GM12878 (cell line): ENCODE measurements at regions not wholly inside any gene's neighbourhood (a gene's known extent, or its start where the extent isn't known, plus 50 kb on each side); places are given as distances from the start of the nearest gene placed in this dataset.

Experiments used
- ATAC-seq: fragments of 200-7000 bp; cut with Tn5 transposase; 3 replicates; pipeline ENCODE4 v1.9.1; 2020; ENCODE audit warnings: mild to moderate bottlenecking, moderate library complexity
- BruUV-seq: library from RNA; stranded (reverse); fragments of 400-500 nt; replicated peaks from 2 replicates; lab custom pipeline; 2021; lab: Mats Ljungman, UMichigan
- CTCF ChIA-PET: fragments of 300-600 bp; sonication (Branson Sonifier 250); formaldehyde crosslinking; extraction: SDS; loops from one replicate; lab custom pipeline; 2021; ENCODE audit warnings: inconsistent platforms; lab: Yijun Ruan, JAX
- POLR2A ChIA-PET: fragments of 350-600 bp; formaldehyde crosslinking; extraction: SDS; loops from one replicate; lab custom pipeline; 2021; ENCODE audit warnings: inconsistent platforms; lab: Charles Lee
- RAD21 ChIA-PET: fragments of 300-600 bp; sonication (Branson Sonifier 250); formaldehyde crosslinking; loops from one replicate; lab custom pipeline; 2023; ENCODE audit warnings: antibody characterized with exemption; ENCODE audit not compliant: unreplicated experiment; lab: Charles Lee
- SMC1A ChIA-PET: fragments of 300-600 bp; sonication (Branson Sonifier 250); formaldehyde crosslinking; loops from one replicate; lab custom pipeline; 2023; ENCODE audit not compliant: unreplicated experiment, uncharacterized antibody; lab: Charles Lee
- DNase-seq: peaks from one replicate; pipeline ENCODE4 v3.0.0-alpha.2; 2011; ENCODE audit warnings: low read depth, low spot score
- FAIRE-seq: peaks from 3 replicates; lab custom pipeline; 2011; peaks lifted over from hg19 to GRCh38; lab: Jason Lieb, UNC
- H2AFZ ChIP-seq: 2 replicates; pipeline ENCODE4 v1.6.0; 2011; ENCODE audit warnings: low read depth, low read length, control low read depth; ENCODE audit not compliant: control insufficient read depth
- H3K27ac ChIP-seq: 2 replicates; pipeline ENCODE4 v1.5.1; 2011; ENCODE audit warnings: control low read depth; ENCODE audit not compliant: control insufficient read depth, insufficient read depth
- H3K27me3 ChIP-seq, 2 experiments: replicated peaks in 1 of 2; 2 replicates each; pipeline versions ENCODE4 v1.6.0 to v1.6.1; 2011; ENCODE audit warnings: low read length in 1 of 2; ENCODE audit not compliant: control insufficient read depth in 2 of 2, insufficient read depth in 2 of 2
- H3K36me3 ChIP-seq, 2 experiments: 2 replicates each; pipeline ENCODE4 v1.5.1; 2011; ENCODE audit warnings: low read length in 1 of 2; ENCODE audit not compliant: control insufficient read depth in 2 of 2, insufficient read depth in 2 of 2
- H3K4me1 ChIP-seq: 2 replicates; pipeline ENCODE4 v1.6.1; 2011; ENCODE audit warnings: mild to moderate bottlenecking, low read length, moderate library complexity, mixed read lengths; ENCODE audit not compliant: control insufficient read depth, insufficient read depth
- H3K4me2 ChIP-seq: 2 replicates; pipeline ENCODE4 v1.6.0; 2011; ENCODE audit warnings: control low read depth; ENCODE audit not compliant: control insufficient read depth, insufficient read depth
- H3K4me3 ChIP-seq: fragments of 200-600 bp; sonication (generic); 2 replicates; pipeline ENCODE4 v1.5.1; 2016
- H3K79me2 ChIP-seq: 2 replicates; pipeline ENCODE4 v1.6.0; 2011; ENCODE audit warnings: low read length; ENCODE audit not compliant: control insufficient read depth, insufficient read depth
- H3K9ac ChIP-seq: 2 replicates; pipeline ENCODE4 v1.8.0; 2011; ENCODE audit warnings: low read length, control low read depth, mixed read lengths; ENCODE audit not compliant: control insufficient read depth, insufficient read depth
- H3K9me3 ChIP-seq: replicated peaks from 3 replicates; pipeline ENCODE4 v1.5.1; 2011; ENCODE audit warnings: mild to moderate bottlenecking, low read length; ENCODE audit not compliant: control insufficient read depth, insufficient read depth
- H4K20me1 ChIP-seq: 2 replicates; pipeline ENCODE4 v1.6.0; 2011; ENCODE audit not compliant: control insufficient read depth, insufficient read depth
- ATF2 ChIP-seq: IDR thresholded peaks from 2 replicates; pipeline ENCODE4 v1.6.1; 2012; ENCODE audit warnings: low read length, inconsistent platforms
- KDM1A ChIP-seq: fragments of 200-600 bp; sonication (generic); IDR thresholded peaks from 2 replicates; pipeline ENCODE4 v1.6.1; 2016; ENCODE audit warnings: borderline replicate concordance
- MEF2A ChIP-seq: IDR thresholded peaks from 2 replicates; pipeline ENCODE4 v1.6.1; 2011; ENCODE audit warnings: low read depth, mild to moderate bottlenecking, low read length, moderate library complexity; ENCODE audit not compliant: insufficient read depth
- MTA3 ChIP-seq: IDR thresholded peaks from 2 replicates; pipeline ENCODE4 v1.6.1; 2012; ENCODE audit warnings: low read length, inconsistent platforms, borderline replicate concordance
- MYC ChIP-seq: IDR thresholded peaks from 2 replicates; pipeline ENCODE4 v1.6.1; 2011; ENCODE audit warnings: mild to moderate bottlenecking, low read length, moderate library complexity, inconsistent platforms; ENCODE audit not compliant: insufficient read depth, insufficient replicate concordance, insufficient read length, severe bottlenecking
- NRF1 ChIP-seq: conservative IDR thresholded peaks from 2 replicates; pipeline ENCODE4 v1.6.1; 2011; ENCODE audit warnings: mild to moderate bottlenecking, low read depth, low read length, improper control_type of control experiment
- PRDM15 ChIP-seq: fragments of 450-650 bp; formaldehyde crosslinking; IDR thresholded peaks from 2 replicates; pipeline ENCODE4 v1.4.0; 2020; ENCODE audit warnings: mild to moderate bottlenecking, moderate library complexity
- WRNIP1 ChIP-seq: IDR thresholded peaks from 2 replicates; pipeline ENCODE4 v1.6.1; 2011; ENCODE audit warnings: low read depth, low read length, improper control_type of control experiment, borderline replicate concordance
- YBX1 ChIP-seq: fragments of 450-650 bp; IDR thresholded peaks from 2 replicates; pipeline ENCODE4 v1.6.1; 2016; ENCODE audit warnings: antibody characterized with exemption
- ZBTB4 ChIP-seq: fragments of 450-650 bp; formaldehyde crosslinking; IDR thresholded peaks from 2 replicates; pipeline ENCODE4 v1.4.0; 2022; ENCODE audit warnings: mild to moderate bottlenecking, moderate library complexity
- ZNF384 ChIP-seq: IDR thresholded peaks from 2 replicates; pipeline ENCODE4 v1.6.1; 2012; ENCODE audit warnings: low read depth, mild to moderate bottlenecking, low read length, improper control_type of control experiment, borderline replicate concordance
- WGBS: methylation state at CpG from one replicate; pipeline ENCODE4 v1.1.6; 2016; ENCODE audit warnings: low lambda C conversion rate; ENCODE audit not compliant: insufficient replicate concordance, insufficient coverage; ENCODE audit errors: missing lambda C conversion rate; 5-methylcytosine and 5-hydroxymethylcytosine counted together
- in situ Hi-C: fragments of 300-500 bp; cut with MboI; formaldehyde crosslinking; loops from 9 replicates; pipeline ENCODE4 v1.14.3; 2018; ENCODE audit warnings: mixed read lengths
- intact Hi-C: fragments of 100-400 bp; cut with micrococcal nuclease; formaldehyde crosslinking; loops from one replicate; pipeline ENCODE4 v1.14.2; 2022; ENCODE audit not compliant: unreplicated experiment

GRCh38 chr6:4350567-4351519, 215.5 kb upstream of the ECI2 start (continued):
- TF ChIP-seq ATF2: no peak

GRCh38 chr6:4349931-4350330, 214.6 kb upstream of the ECI2 start:
- no peaks in the 10 kb centered on the region for H4K20me1 ChIP-seq
- H3K4me1 ChIP-seq: no peaks in the 10 kb centered on the region
- in situ Hi-C loops: no loop called here
- no peak for ATAC-seq
- SMC1A ChIA-PET: no interaction called here
- no peak overlapping the region for H2AFZ ChIP-seq
- RAD21 ChIA-PET: no interaction called here
- H3K4me2 ChIP-seq: no peak overlapping the region
- intact Hi-C loops: no loop called here
- H3K27ac ChIP-seq: no peak overlapping the region
- no peak overlapping the region for H3K4me3 ChIP-seq
- H3K9me3 ChIP-seq: no peaks in the 10 kb centered on the region; the same call in 2 of the 3 replicates
- H3K79me2 ChIP-seq: no peaks in the 10 kb centered on the region
- DNase-seq: no peak
- POLR2A ChIA-PET: no interaction called here
- no peak overlapping the region for H3K9ac ChIP-seq
- H3K36me3 ChIP-seq: no peaks in the 10 kb centered on the region
- CTCF ChIA-PET: no interaction called here
- H3K27me3 ChIP-seq: no peaks in the 10 kb centered on the region
- no peak for FAIRE-seq
- no TSS peak for BruUV-seq
- WGBS: 92% methylated on average over 6 of the region's 6 CpGs
- TF ChIP-seq YBX1 (no peak), PRDM15 (CRISPR knock-in tag) (no peak), NRF1 (no peak), MEF2A (no peak), ATF2 (no peak), ZNF384 (no peak), WRNIP1 (no peak), MYC (no peak), KDM1A (no peak), ZBTB4 (CRISPR knock-in tag) (no peak), MTA3 (no peak)
